ENCODE measurements at regions not wholly inside any gene's neighbourhood (a gene's known extent, or its start where the extent isn't known, plus 50 kb on each side); places are given as distances from the start of the nearest gene placed in this dataset.

- TF ChIP-seq EZH2 (IDR thresholded peaks at IDR 0.05; ENCODE audit: low read length, unreplicated experiment): no peak
- TF ChIP-seq EZH2phosphoT487 (IDR thresholded peaks at IDR 0.05; ENCODE audit: borderline replicate concordance, low read length): no peak
Observed at GRCh38 chr3:139203752-139204151, 140.1 kb upstream of the MRPS22 start.
